A673 (cell line): ENCODE measurements at regions not wholly inside any gene's neighbourhood (a gene's known extent, or its start where the extent isn't known, plus 50 kb on each side); places are given as distances from the start of the nearest gene placed in this dataset.

Source experiments
- CTCF ChIP-seq: fragments of 300-800, 200-600 bp; sonication (generic); conservative IDR thresholded peaks from 2 replicates; pipeline ENCODE4 v1.5.1; 2017; ENCODE audit warnings: low read depth, mild to moderate bottlenecking, antibody characterized with exemption, low read length, moderate library complexity, mixed read lengths
- EZH2 ChIP-seq: fragments of 200-600 bp; sonication (generic); IDR thresholded peaks from 2 replicates; pipeline ENCODE4 v1.6.1; 2017; ENCODE audit warnings: borderline replicate concordance, low read depth, mild to moderate bottlenecking, mixed read lengths, antibody characterized with exemption, low read length; ENCODE audit not compliant: poor library complexity, severe bottlenecking

- TF ChIP-seq CTCF (no peak), EZH2 (no peak)
Measured at GRCh38 chr4:157521906-157522305, 301.4 kb downstream of the GRIA2 start.
